AG09309 (cell line): ENCODE measurements at regions not wholly inside any gene's neighbourhood (a gene's known extent, or its start where the extent isn't known, plus 50 kb on each side); places are given as distances from the start of the nearest gene placed in this dataset.

Experiments
- DNase-seq: peaks from one replicate; pipeline ENCODE4 v3.0.0-alpha.2; 2010; ENCODE audit warnings: low read depth
- H3K4me3 ChIP-seq: 2 replicates; pipeline ENCODE4 v1.5.1; 2011; ENCODE audit warnings: mild to moderate bottlenecking, low read depth, low read length, moderate library complexity; ENCODE audit not compliant: control insufficient read depth
- CTCF ChIP-seq: IDR thresholded peaks from 2 replicates; pipeline ENCODE4 v1.5.1; 2011; ENCODE audit warnings: mild to moderate bottlenecking, low read depth, low read length, inconsistent platforms; ENCODE audit not compliant: insufficient read depth, control insufficient read depth; ENCODE audit errors: missing control alignments

- TF ChIP-seq CTCF = no peak
- no peak for DNase-seq
- no peak overlapping the region for H3K4me3 ChIP-seq
Observed at GRCh38 chr16:76612497-76612896, 335.3 kb downstream of the CNTNAP4 start.

- TF ChIP-seq CTCF = no peak
- H3K4me3 ChIP-seq = no peak overlapping the region
- DNase-seq = no peak
Observed at GRCh38 chr16:76614269-76614668, 337.1 kb downstream of the CNTNAP4 start.

GRCh38 chr16:76622876-76623275 is 345.7 kb downstream of the CNTNAP4 start:
- TF ChIP-seq CTCF = no peak
- no peak overlapping the region for H3K4me3 ChIP-seq
- DNase-seq = no peak

DNA sequence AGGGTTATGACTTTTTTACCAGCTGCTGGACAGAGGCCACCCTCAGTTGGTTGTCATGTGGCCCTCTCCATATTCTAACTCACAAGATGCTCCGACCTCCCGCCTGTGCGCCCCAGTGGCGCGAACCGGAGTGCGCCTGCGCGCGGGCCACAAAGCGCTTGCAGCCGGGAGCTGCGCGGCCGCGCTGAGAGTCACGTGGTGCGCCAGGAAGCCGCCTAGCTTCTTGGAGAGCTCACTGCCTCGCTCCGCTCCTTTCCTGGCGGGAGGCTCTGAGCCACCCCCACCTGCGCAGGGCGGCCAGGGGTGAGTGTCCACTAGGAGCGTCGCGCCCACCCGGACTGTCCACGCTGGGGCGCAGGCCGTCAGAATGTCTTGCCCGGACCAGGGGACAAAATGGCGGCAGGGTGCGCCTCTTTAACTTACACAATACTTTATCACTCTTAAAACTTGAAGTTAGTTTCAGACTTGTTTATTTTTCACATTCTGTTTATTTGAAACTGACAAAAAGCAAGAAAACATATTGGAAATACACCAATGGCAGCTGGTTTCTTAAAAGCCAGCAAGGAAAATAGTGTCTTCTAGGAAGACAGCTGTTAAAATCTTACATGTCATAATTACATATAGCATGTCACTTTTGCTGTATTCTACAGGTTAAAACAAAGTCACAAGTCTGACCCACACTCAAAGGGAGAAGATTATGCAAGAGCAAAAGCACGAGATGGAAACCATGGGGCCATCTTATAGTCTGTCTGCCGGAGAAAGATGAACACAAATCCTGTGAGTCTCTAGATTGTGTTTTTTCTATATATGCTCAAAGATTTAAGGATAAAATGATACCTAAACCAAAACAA is 357.9 kb downstream of the CNTNAP4 start:
- no peak for TF ChIP-seq CTCF
- DNase-seq = no peak
- no peak overlapping the region for H3K4me3 ChIP-seq

DNA sequence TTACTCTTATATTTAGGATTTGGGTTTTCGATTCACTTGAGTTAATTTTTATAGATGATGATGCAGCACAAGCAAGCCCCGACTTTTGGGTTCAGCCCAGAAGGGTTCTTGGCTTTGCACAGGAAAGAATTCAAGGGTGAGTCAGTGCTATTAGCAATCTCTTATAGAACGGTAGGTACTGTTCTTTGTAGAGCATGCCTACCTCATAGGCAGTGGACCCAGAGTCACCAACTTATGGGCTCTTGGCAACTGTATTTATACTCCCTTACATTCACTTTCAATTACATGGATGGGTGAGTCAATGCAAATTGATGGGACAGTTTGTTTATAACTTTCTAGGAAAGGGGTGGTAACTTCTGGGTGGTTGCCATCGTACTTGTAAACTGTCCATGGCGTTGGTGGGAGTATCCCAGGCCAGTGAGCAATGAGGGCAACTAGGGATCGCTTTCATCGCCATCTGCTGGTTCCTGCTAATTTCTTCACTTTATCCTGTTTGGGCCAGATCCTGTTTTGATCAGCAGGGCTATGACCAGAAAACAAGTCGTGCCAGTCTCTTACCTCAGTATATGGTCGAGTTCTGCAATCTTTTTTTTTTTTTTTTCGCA is 362.6 kb downstream of the CNTNAP4 start:
- no peak overlapping the region for H3K4me3 ChIP-seq
- TF ChIP-seq CTCF = no peak
- no peak for DNase-seq

DNA sequence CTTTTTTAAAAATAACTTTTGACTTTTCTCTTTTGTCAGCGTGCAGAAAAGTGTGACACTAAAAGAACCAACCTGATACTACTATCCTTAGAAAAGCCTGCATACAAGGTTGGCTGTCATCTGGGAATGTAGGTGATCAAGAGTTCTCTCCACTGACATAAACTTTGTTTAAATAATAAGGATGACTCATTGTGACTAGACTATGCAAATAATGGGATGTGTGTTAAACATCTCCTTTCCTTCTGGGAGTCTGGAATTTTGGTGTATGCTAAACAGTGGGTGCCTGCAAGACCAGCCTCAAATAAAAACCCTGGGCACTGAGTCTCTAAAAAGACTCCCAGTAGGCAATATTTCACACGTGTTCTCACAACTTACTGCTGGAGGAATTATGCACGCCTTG is 373.4 kb downstream of the CNTNAP4 start:
- TF ChIP-seq CTCF = no peak
- no peak for DNase-seq
- no peak overlapping the region for H3K4me3 ChIP-seq
